GM19395 (cell line): ENCODE measurements at regions not wholly inside any gene's neighbourhood (a gene's known extent, or its start where the extent isn't known, plus 50 kb on each side); places are given as distances from the start of the nearest gene placed in this dataset.
"Not testable (repeated sequence)": the region's sequence is repeated elsewhere in the genome, so short reads cannot be mapped to it uniquely, and the experiment has no call there.

Experiments used
- ATAC-seq: cut with Tn5 transposase; IDR thresholded peaks from one replicate; pipeline ENCODE4 v1.9.1; 2021; ENCODE audit warnings: mild to moderate bottlenecking, moderate library complexity; ENCODE audit not compliant: unreplicated experiment

DNA sequence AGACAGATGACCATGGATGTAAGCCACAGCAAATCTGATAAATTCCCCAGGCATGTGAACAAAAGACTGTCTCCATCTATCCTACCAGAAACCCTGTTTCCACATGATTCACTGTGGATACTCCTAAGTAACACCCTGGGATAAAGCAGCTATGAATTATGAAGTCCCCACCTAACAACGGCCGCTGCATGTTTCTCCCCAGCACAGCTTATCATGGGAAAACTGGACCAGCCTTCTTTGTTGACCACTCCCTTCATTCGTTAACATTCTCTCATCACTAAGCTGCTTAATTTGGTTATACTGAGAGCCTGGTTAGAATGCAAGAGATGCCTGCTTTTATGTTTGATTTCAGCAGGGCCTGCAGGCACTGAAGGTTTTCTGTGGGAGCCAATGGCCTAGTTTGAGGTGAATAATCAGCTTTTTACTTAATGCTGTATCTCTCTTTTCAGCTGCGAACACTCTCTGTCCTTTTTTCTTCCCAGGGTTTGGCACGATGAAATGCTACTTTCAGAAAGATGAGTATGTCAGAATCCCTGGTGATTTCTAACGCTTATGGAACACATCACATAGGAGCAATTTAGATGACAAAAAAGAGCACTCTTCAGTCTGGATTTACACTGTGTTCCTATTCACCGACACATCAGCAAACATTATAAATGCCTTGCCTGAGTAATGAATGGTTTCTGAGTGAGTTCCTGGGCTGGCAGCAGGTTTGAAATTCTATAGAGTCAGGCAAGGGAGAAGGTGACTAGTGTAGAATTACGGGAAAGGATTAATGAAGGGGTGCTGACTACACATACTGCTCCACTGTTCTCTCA, 318.4 kb upstream of the ZNF608 start:
- ATAC-seq, result no peak

DNA sequence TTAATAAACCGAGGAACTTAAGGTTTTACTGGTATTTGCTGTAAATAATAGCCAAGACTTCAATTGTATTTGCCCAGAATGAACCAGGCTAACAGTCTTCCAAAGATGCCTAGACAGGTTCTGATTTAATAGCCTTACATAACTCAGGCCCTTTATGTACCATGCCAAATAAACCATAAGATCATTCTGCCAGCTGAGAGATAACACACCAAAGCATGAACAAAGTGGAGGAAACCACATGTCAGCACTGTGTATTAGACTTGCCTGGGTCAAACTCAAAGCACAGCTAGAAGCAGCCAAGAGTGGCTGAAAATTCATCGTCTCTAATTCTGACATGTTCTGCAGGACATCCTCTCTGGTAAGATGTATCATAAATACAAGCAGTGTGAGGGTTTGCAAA, 319.3 kb upstream of the ZNF608 start:
- ATAC-seq, result no peak

DNA sequence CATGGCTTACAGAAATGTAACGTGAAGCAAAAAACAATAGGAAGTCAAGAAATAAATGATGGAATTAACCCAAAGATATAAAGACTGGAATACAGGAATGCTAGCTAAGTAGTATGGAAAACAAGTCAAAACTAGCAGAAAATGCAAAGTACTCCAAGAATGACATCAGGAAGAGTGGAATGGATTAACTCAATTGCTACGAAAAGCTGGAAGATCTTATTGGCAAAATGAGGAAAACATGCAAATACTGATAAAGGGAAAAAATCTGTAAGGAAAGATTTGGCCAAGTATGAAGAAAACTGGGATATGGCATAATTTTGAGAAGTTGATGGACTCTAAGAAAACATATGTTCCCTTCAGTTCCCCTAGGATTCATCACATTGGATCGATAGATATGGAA, 324.5 kb upstream of the ZNF608 start:
- ATAC-seq, result no peak

DNA sequence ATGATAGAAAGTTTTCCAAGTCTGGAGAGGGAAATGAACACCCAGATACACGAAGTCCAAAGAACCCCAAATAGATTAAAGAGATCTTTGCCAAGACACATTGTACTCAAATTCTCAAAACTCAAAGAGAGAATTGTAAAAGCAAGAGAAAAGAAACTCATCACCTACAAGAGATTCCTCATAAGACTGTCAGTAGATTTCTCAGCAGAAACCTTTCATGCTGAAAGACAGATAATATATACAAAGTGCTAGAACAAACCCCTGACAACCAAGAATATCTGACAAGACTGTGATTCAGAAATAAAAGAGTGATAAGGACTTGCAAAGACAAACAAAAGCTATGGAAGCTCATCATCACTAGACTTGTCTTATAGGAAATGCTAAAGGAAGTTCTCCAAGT, 326.7 kb upstream of the ZNF608 start:
- ATAC-seq, result no peak

DNA sequence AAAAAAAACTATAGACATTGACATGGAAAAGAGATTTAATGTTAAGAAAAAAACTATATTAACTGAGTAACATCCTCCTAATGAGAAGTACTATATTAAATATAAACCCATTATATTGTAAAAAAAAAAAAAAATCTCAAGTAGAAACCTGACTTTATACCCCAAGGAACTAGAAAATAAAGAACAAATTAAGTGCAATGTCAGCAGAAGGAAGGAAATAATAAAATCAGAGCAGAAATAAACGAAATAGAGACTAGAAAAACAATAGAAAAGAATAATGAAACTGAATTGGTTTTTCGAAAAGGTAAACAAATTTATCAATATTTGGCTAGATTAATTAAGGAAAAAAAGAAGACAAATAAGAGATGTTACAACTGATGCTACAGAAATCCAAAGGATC, 329.1 kb upstream of the ZNF608 start:
- ATAC-seq, result no peak

DNA sequence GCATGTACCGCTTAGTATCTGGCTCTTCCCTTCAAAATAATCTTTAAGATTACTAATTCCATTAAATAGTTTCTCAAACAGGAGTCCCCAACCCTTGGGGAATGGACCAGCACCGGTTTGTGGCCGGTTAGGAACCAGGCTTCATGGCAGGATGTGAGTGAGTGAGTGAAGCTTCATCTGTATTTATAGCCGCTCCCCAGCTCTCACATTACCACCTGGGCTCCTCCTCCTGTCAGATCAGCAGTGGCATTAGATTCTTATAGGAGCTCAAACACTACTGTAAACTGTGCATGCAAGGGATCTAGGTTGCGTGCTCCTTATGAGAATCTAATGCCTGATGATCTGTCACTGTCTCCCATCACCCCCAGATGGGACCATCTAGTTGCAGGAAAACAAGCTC, 332.6 kb upstream of the ZNF608 start:
- ATAC-seq, result not testable (repeated sequence)

DNA sequence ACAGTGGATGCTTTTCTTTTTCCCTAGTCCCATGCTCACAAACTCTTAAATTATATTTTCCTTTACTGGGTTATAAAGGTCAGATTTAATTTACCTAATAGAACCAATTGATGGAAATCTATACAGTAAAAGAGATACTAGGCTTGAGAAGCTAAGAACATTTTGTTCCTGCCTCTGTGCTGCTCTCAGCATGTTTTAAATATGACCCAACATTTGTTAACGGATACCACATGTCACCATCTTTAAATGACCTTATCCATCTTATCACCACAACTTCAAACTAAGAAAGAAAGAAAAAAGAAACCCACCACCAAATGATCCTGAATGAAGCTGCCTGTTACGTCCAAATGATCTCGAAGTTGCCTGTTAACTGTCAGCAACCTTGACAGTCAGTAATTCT, 334.7 kb upstream of the ZNF608 start:
- no peak for ATAC-seq

DNA sequence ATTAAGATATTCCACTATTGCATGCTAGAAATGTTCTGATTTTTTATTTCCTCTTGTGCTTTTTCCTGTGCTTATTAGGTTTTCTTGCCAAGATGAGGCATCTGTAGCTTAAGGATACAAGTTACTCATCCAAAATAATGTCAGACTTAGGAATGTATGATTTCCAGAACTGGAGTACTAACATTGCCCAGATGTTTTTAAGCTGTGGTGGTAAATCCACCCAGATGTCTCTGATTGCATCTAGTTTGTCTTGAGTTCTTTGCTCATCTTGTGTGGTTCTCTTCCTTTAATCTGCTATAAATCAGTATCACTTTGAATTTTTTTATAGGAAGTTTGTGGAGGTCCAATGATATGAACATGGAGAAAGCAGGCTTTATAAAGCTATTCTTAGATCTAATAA, 337.5 kb upstream of the ZNF608 start:
- no peak for ATAC-seq

DNA sequence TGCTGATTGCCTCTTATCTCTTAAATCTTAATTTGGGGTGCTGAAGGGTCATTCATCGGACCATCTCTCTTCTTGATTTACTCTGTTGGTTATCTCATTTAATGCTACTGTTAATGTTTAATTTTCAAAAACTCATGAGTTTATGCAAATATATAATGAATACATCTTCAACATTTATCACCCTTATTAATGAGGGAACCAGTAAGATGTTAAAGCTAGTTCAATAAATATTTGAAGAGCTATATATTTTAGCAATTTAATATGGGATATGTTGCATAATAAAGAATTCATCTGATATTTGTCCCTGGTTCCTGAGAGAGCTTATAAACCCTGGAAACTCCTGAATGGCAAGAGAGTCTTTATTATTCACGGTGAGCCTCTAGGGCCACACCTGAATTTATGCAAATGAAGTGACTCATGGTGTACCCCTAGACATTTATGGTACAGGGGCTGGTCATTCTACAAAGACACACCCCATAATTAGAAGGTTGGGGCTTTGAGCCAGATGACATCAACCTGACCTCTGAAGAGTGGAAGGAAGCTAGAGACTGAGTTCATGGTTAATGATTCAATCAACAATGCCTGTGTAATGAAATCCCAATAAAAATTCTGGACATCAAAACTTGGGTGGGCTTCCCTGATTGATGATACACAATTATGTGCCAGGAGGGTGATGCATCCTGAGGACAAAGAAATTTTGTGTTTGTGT, 339.5 kb upstream of the ZNF608 start:
- no peak for ATAC-seq

DNA sequence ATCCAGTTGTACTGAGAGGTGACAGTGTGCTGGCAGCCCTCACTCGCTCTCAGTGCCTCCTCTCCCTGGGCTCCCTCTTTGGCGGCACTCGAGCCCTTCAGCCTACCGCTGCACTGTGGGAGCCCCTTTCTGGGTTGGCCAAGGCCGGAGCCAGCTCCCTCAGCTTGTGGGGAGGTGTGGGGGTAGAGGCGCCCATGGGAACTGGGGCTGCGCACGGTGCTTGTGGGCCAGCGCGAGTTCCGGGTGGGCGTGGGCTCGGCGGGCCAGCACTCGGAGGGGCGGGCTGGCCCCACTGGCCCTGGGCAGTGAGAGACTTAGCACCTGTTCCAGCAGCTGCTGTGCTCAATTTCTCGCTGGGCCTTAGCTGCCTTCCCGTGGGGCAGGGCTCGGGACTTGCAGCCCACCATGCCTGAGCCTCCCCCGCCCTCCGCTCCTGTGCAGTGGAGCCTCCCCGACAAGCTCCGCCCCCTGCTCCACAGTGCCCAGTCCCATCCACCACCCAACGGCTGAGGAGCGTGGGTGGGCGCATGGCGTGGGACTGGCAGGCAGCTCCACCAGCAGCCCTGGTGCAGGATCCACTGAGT, 342.2 kb upstream of the ZNF608 start:
- ATAC-seq, result no peak

DNA sequence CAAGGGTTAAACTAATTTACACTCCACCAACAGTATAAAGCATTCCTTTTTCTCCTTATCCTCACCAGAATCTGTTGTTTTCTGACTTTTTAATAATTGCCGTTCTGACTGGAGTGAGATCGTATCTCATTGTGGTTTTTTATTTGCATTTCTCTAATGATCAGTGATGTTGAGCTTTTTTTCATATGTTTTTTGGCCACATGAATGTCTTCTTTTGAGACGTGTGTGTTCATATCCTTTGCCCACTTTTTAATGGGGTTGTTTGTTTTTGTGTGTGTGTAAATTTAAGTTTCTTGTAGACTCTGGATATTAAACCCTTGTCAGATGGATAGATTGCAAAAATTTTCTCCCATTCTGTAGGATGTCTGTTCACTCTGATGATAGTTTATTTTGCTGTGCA, 345.7 kb upstream of the ZNF608 start:
- not testable (repeated sequence) for ATAC-seq

DNA sequence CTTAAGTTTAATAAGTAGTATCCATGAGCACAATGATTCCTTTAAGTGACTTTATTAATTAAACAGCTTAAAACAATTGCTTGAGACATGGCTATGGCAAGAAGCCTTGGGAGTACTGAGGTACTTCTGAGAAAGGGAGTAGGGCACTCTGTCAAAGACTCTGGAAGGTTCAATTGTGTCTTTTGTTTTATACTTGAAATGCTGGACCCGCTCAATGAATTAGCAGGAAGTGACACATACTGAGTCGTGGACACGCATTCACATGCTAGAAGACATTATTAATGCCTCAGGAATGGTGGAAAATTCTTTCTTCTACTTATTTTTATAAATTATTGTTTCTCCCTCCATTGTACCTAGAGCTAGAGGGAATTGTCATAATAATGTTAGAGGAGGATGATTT, 347.3 kb upstream of the ZNF608 start:
- no peak for ATAC-seq

DNA sequence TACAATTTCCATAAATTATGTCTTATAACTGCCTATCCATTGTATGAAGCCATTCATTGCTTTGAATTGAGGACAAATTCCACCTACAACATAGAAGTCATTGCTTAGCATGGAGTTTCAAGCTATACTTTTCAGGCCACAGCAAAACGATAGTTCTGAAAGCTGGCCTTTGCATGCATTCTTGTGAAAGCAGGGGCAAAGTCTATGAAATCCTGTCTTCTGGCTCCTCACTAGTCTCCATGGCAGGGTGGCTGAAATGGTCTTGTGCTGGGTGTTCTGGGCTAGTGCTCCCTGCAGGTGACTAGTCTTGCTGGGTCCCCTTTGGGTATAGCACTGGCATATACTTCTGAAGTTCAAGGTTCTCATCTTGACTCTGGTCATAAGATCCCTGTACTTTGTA, 353.9 kb upstream of the ZNF608 start:
- ATAC-seq, result no peak

DNA sequence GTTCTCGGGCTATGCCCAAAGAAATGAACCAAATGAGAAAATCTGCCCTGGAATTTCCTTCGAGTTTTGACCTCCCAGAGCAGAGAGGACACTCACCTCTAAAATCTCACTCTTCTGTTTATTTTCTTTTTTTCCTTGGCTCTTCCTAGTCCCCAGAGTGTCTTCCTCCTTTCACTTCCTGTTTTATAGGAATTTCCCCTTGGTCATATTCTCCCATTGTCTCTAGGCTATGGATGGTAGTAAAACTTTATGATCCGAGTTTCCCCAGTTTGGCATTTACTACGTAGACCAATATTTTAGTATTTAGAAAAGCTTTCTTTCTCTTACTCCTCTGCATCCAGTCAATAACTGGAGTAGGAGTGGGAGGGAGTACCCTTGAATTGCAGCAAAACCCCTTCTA, 354.5 kb upstream of the ZNF608 start:
- ATAC-seq, result no peak

DNA sequence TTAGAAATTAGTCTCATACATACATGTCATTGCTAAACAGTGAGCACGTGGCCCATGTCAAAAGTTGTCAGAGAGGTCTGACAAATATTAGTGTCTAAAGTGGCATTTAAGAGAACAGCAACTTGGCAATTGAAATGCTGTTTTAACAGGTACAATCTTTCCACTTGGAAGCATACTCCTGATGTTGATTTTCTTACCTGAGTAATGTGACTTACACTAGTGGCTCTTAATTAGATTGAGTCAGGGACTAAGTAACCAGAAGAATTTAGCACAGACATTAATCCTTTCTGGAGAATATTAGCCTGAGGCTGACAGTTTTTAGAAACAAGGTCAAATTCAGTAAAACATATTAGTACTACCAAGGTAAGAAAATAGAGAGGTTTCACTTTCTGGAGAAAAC, 357.0 kb upstream of the ZNF608 start:
- ATAC-seq, result no peak

DNA sequence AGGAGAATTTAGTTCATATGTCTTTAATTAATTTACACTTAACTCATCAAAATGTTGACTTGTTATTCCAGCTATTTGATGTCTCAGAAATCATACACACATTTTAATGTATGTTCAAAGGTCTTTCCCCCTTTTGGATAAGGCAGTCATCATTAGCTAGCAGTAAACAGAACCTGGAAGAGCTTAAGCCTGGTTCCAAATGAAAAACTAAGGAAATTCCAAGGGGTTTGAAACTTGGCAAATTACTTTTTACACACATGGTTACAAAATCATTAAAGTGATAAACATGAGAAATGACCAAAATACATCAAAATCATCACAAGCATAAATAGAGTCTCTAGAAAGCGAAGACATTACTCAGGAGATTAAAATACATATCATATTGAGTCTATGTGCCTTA, 359.8 kb upstream of the ZNF608 start:
- no peak for ATAC-seq

DNA sequence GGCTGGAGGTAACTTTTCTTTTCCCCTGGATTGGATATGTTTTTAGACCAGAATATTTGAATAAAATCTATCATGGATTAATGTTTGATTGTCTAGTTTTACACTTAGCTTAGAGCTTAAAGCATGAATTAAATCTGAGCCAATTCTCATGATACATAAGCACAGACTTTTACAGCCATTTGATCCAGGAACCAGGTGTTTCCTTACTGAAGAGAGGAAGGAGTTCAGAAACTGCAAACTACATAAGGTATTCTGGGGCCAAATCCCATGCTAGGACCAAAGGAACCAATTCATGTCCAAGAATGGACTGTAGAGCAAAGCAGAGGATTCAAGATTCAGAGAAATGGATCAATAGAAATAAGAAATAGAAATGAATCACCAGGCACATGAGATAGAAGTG, 360.4 kb upstream of the ZNF608 start:
- ATAC-seq, result no peak

DNA sequence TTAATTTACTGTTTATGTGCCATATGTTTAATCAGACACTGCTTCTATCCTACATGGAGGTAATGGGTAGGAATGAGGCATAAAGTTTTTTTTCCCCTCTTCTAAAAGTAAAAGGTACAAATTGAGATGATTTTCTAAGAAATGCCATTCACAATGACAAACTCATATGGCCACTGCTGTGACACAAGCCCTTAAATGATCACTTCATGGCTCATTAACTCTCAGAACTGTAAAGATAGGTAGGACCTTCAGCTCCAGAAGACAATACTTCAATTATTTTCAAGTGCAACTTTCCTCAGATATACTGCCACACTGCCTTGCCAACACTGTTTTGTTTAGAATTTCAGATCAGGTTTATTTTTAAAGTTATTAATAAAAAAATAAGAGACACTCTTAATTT, 362.9 kb upstream of the ZNF608 start:
- no peak for ATAC-seq

DNA sequence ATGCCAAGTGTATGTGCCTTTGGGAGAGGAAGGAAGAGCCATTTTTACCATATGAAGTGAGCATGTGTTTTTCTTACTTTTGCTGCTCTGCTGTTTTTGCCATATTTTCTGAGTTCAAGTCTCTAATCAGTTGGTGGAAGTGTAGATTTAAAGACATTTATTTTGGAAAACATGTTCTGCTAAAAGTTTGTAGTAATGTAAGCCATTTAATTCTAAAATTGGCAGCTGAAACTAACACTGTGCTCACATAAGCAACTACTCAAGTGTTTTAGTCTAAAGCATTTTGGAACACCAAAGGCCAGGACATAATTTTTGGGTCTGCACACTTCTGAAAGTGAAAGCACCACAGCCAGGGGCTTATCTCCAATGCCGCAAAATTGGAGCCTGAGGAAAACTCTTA, 363.4 kb upstream of the ZNF608 start:
- no peak for ATAC-seq

DNA sequence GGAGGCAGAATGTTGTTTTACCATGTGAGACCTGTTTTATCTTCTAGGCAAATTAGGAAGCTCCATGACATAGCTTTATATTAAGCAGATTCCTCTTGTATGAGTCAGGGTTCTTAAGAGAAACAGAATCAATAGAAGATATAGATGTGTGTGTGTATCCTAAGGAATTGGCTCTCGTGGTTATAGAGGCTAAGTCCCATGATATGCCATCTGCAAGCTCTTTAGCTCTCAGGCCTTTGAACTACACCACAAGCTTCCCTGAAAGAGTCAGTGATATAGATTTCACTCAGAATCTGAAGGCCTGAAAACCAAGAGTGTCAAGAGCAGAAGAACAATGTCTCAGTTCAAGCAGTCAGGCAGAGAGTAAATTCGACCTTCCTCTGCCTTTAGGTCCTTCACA, 365.8 kb upstream of the ZNF608 start:
- ATAC-seq, result no peak

DNA sequence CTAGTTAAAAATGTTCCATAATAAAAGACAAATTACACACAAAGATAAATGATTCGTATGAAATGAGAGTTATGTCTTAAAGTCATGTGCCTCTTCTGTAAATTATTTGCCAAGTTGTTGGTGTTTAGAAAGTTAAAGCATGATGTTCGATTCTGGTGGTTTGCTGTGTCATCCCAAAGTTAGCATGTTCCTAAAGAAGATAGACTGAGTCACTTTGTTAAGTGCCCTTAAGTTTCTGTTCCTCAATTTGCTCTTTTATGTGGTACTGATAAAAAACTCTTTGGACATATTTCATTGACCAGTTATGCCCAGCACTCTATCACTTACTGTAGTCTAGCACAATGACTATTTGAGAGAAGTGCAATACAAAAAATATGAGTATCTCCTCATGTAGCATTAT, 366.9 kb upstream of the ZNF608 start:
- ATAC-seq, result peak; percentile 68

DNA sequence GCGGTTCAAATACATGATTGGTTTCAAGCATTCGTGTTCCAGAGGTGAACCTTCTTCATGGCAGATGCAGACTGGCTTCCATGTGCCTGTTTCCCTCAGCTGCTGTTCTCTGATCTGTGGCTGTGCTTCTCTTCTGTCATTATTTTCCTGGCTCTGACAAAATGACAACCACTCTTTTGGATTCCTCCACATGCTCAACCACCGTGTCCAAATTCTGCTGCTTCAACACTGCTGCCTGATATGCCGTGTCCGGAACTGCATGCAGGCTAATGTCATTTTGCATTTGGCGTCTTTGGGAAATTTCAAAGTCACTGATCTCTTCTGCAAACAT, 368.7 kb upstream of the ZNF608 start:
- ATAC-seq, result no peak
